Erythroblast (primary cell): ENCODE measurements at regions not wholly inside any gene's neighbourhood (a gene's known extent, or its start where the extent isn't known, plus 50 kb on each side); places are given as distances from the start of the nearest gene placed in this dataset.

Experiments
- GATA1 ChIP-seq: IDR thresholded peaks from 2 replicates; pipeline ENCODE4 v1.6.1; 2011; ENCODE audit warnings: low read depth, mild to moderate bottlenecking, control low read depth, low read length, moderate library complexity
- POLR2A ChIP-seq: IDR thresholded peaks from 2 replicates; pipeline ENCODE4 v1.6.1; 2011; ENCODE audit warnings: mild to moderate bottlenecking, low read length

GRCh38 chr3:23656821-23657220 lies 148.9 kb upstream of the UBE2E1 start:
- TF ChIP-seq POLR2A (no peak), GATA1 (no peak)
